Skeletal muscle satellite cell (primary cell): ENCODE measurements at regions not wholly inside any gene's neighbourhood (a gene's known extent, or its start where the extent isn't known, plus 50 kb on each side); places are given as distances from the start of the nearest gene placed in this dataset.
A peak's percentile ranks its signal among the peaks of the same experiment; 100 is the strongest.
"Not testable (repeated sequence)": the region's sequence is repeated elsewhere in the genome, so short reads cannot be mapped to it uniquely, and the experiment has no call there.

Experiments
- H3K27me3 ChIP-seq: 2 replicates; pipeline ENCODE4 v1.7.0; 2013; ENCODE audit warnings: low read length; ENCODE audit not compliant: control insufficient read depth, insufficient read depth
- H3K36me3 ChIP-seq: 2 replicates; pipeline ENCODE4 v1.7.0; 2013; ENCODE audit warnings: mild to moderate bottlenecking, control low read depth, low read length; ENCODE audit not compliant: insufficient read depth
- H3K4me1 ChIP-seq: 2 replicates; pipeline ENCODE4 v1.7.0; 2013; ENCODE audit warnings: low read length; ENCODE audit not compliant: control insufficient read depth, insufficient read depth
- H3K4me2 ChIP-seq: 2 replicates; pipeline ENCODE4 v1.7.0; 2013; ENCODE audit warnings: mild to moderate bottlenecking, low read length
- H3K4me3 ChIP-seq: 2 replicates; pipeline ENCODE4 v1.7.0; 2013; ENCODE audit warnings: low read length
- H3K9ac ChIP-seq: 2 replicates; pipeline ENCODE4 v1.7.0; 2013; ENCODE audit warnings: mild to moderate bottlenecking, low read depth, low read length, moderate library complexity
- H3K9me3 ChIP-seq: replicated peaks from 2 replicates; pipeline ENCODE4 v1.7.0; 2013; ENCODE audit warnings: mild to moderate bottlenecking, control low read depth, low read length

- no peak overlapping the region for H3K4me3 ChIP-seq
- no peaks in the 10 kb centered on the region for H3K9me3 ChIP-seq
- H3K9ac ChIP-seq, result no peak overlapping the region
- H3K4me2 ChIP-seq, result no peak overlapping the region
- peaks cover 26% of the 10 kb centered on the region for H3K27me3 ChIP-seq
- peaks cover 13% of the 10 kb centered on the region for H3K4me1 ChIP-seq
- no peaks in the 10 kb centered on the region for H3K36me3 ChIP-seq
Measured at GRCh38 chr6:165837948-165838745, 175.1 kb upstream of the PDE10A start.

- not testable (repeated sequence) for H3K9me3 ChIP-seq, H3K4me3 ChIP-seq, H3K9ac ChIP-seq, H3K4me2 ChIP-seq, H3K36me3 ChIP-seq
- H3K27me3 ChIP-seq, result peaks cover 29% of the 10 kb centered on the region
- peaks cover 13% of the 10 kb centered on the region for H3K4me1 ChIP-seq
Measured at GRCh38 chr6:165836648-165837047, 173.6 kb upstream of the PDE10A start.

GRCh38 chr6:165835410-165835851, 172.4 kb upstream of the PDE10A start:
- Histone ChIP-seq H3K27me3 (peaks cover 29% of the 10 kb centered on the region), H3K36me3 (no peaks in the 10 kb centered on the region), H3K4me2 (peak overlapping the region; percentile 59), H3K9me3 (no peaks in the 10 kb centered on the region), H3K4me1 (peaks cover 13% of the 10 kb centered on the region), H3K4me3 (no peak overlapping the region), H3K9ac (no peak overlapping the region)

- H3K4me1 ChIP-seq, result peaks cover 13% of the 10 kb centered on the region
- H3K9ac ChIP-seq, result no peak overlapping the region
- H3K27me3 ChIP-seq, result peaks cover 30% of the 10 kb centered on the region
- no peaks in the 10 kb centered on the region for H3K9me3 ChIP-seq
- H3K36me3 ChIP-seq, result no peaks in the 10 kb centered on the region
- no peak overlapping the region for H3K4me2 ChIP-seq
- H3K4me3 ChIP-seq, result no peak overlapping the region
Measured at GRCh38 chr6:165834613-165835259, 171.7 kb upstream of the PDE10A start.

- peaks cover 13% of the 10 kb centered on the region for H3K4me1 ChIP-seq
- H3K36me3 ChIP-seq, result no peaks in the 10 kb centered on the region
- no peak overlapping the region for H3K4me3 ChIP-seq
- H3K9me3 ChIP-seq, result no peaks in the 10 kb centered on the region
- H3K9ac ChIP-seq, result no peak overlapping the region
- H3K4me2 ChIP-seq, result no peak overlapping the region
- H3K27me3 ChIP-seq, result peaks cover 30% of the 10 kb centered on the region
Measured at GRCh38 chr6:165833355-165833754, 170.3 kb upstream of the PDE10A start.

- Histone ChIP-seq H3K4me3 (no peak overlapping the region), H3K36me3 (no peaks in the 10 kb centered on the region), H3K9ac (no peak overlapping the region), H3K4me1 (peaks cover 13% of the 10 kb centered on the region), H3K4me2 (no peak overlapping the region), H3K27me3 (peaks cover 34% of the 10 kb centered on the region), H3K9me3 (no peaks in the 10 kb centered on the region)
Measured at GRCh38 chr6:165831812-165832510, 168.9 kb upstream of the PDE10A start.

- peaks cover 13% of the 10 kb centered on the region for H3K4me1 ChIP-seq
- H3K4me3 ChIP-seq, result no peak overlapping the region
- no peaks in the 10 kb centered on the region for H3K9me3 ChIP-seq
- H3K9ac ChIP-seq, result no peak overlapping the region
- no peaks in the 10 kb centered on the region for H3K36me3 ChIP-seq
- peaks cover 34% of the 10 kb centered on the region for H3K27me3 ChIP-seq
- no peak overlapping the region for H3K4me2 ChIP-seq
Measured at GRCh38 chr6:165830761-165831160, 167.7 kb upstream of the PDE10A start.

GRCh38 chr6:165829376-165829775, 166.3 kb upstream of the PDE10A start:
- Histone ChIP-seq H3K9me3 (no peaks in the 10 kb centered on the region), H3K4me1 (no peaks in the 10 kb centered on the region)

GRCh38 chr6:165827190-165827518, 164.1 kb upstream of the PDE10A start:
- Histone ChIP-seq H3K4me2 (no peak overlapping the region), H3K9me3 (no peaks in the 10 kb centered on the region), H3K4me1 (no peaks in the 10 kb centered on the region), H3K4me3 (no peak overlapping the region), H3K27me3 (peaks cover 16% of the 10 kb centered on the region), H3K36me3 (no peaks in the 10 kb centered on the region), H3K9ac (no peak overlapping the region)

More at GRCh38 chr6:165829376-165829775, 166.3 kb upstream of the PDE10A start:
- Histone ChIP-seq H3K9ac (no peak overlapping the region), H3K36me3 (no peaks in the 10 kb centered on the region), H3K4me2 (no peak overlapping the region), H3K27me3 (peaks cover 30% of the 10 kb centered on the region), H3K4me3 (no peak overlapping the region)

GRCh38 chr6:165826487-165827189, 163.6 kb upstream of the PDE10A start:
- no peak overlapping the region for H3K9ac ChIP-seq
- no peak overlapping the region for H3K4me3 ChIP-seq
- H3K36me3 ChIP-seq, result no peaks in the 10 kb centered on the region
- no peaks in the 10 kb centered on the region for H3K9me3 ChIP-seq
- no peaks in the 10 kb centered on the region for H3K4me1 ChIP-seq
- H3K4me2 ChIP-seq, result no peak overlapping the region
- H3K27me3 ChIP-seq, result peaks cover 16% of the 10 kb centered on the region

GRCh38 chr6:165825256-165825815, 162.3 kb upstream of the PDE10A start:
- H3K4me2 ChIP-seq, result no peak overlapping the region
- no peaks in the 10 kb centered on the region for H3K9me3 ChIP-seq
- no peaks in the 10 kb centered on the region for H3K4me1 ChIP-seq
- H3K9ac ChIP-seq, result no peak overlapping the region
- H3K36me3 ChIP-seq, result no peaks in the 10 kb centered on the region
- H3K27me3 ChIP-seq, result peaks cover 16% of the 10 kb centered on the region
- H3K4me3 ChIP-seq, result no peak overlapping the region
